Neural cell (in vitro differentiated cells): ENCODE measurements at regions not wholly inside any gene's neighbourhood (a gene's known extent, or its start where the extent isn't known, plus 50 kb on each side); places are given as distances from the start of the nearest gene placed in this dataset.

Experiments
- H2AFZ ChIP-seq: fragments of 200-600, 300-800 bp; sonication (generic), shearing (Covaris generic); 2 replicates; pipeline ENCODE4 v1.6.0; 2014; ENCODE audit warnings: low read depth, mild to moderate bottlenecking, antibody characterized with exemption, low read length, moderate library complexity
- H3F3A ChIP-seq: fragments of 200-600 bp; shearing (Covaris generic); 2 replicates; pipeline ENCODE4 v1.6.1; 2016; ENCODE audit warnings: mild to moderate bottlenecking, moderate library complexity, mixed read lengths, antibody characterized with exemption, low read length; ENCODE audit not compliant: insufficient read depth, poor library complexity, severe bottlenecking
- H3K27ac ChIP-seq: fragments of 200-600, 300-800 bp; sonication (generic), shearing (Covaris generic); 2 replicates; pipeline ENCODE4 v1.5.1; 2014; ENCODE audit warnings: mild to moderate bottlenecking, low read length, moderate library complexity
- H3K27me3 ChIP-seq: fragments of 300-800, 200-600 bp; sonication (generic), shearing (Covaris generic); 2 replicates; pipeline ENCODE4 v1.6.0; 2014; ENCODE audit warnings: mild to moderate bottlenecking, low read depth, low read length, moderate library complexity; ENCODE audit not compliant: insufficient read depth
- H3K36me3 ChIP-seq: fragments of 300-800, 200-600 bp; sonication (generic), shearing (Covaris generic); 2 replicates; pipeline ENCODE4 v1.5.1; 2014; ENCODE audit warnings: mild to moderate bottlenecking, antibody characterized with exemption, low read length, moderate library complexity; ENCODE audit not compliant: insufficient read depth
- H3K4me2 ChIP-seq: fragments of 300-800, 200-600 bp; sonication (generic), shearing (Covaris generic); 2 replicates; pipeline ENCODE4 v1.6.0; 2014; ENCODE audit warnings: mild to moderate bottlenecking, low read length
- H3K4me3 ChIP-seq: fragments of 300-800, 200-600 bp; sonication (generic), shearing (Covaris generic); 2 replicates; pipeline ENCODE4 v1.5.1; 2014; ENCODE audit warnings: mild to moderate bottlenecking, low read length, moderate library complexity
- H3K79me2 ChIP-seq: fragments of 200-600 bp; shearing (Covaris generic); replicated peaks from 2 replicates; pipeline ENCODE4 v1.6.0; 2014; ENCODE audit warnings: mild to moderate bottlenecking, low read length, moderate library complexity; ENCODE audit not compliant: insufficient read depth
- H3K9ac ChIP-seq: fragments of 300-800, 200-600 bp; sonication (generic), shearing (Covaris generic); 2 replicates; pipeline ENCODE4 v1.6.1; 2016; ENCODE audit warnings: mild to moderate bottlenecking, low read length, mixed read lengths
- H3K9me2 ChIP-seq: fragments of 200-600 bp; shearing (Covaris generic); 2 replicates; pipeline ENCODE4 v1.6.1; 2016; ENCODE audit warnings: mild to moderate bottlenecking, low read length, mixed read lengths; ENCODE audit not compliant: insufficient read depth
- H3K9me3 ChIP-seq: fragments of 200-600, 300-800 bp; sonication (generic), shearing (Covaris generic); 2 replicates; pipeline ENCODE4 v1.6.1; 2016; ENCODE audit warnings: mild to moderate bottlenecking, mixed run types, low read length, moderate library complexity, mixed read lengths
- H4K20me1 ChIP-seq: fragments of 200-600 bp; shearing (Covaris generic); 2 replicates; pipeline ENCODE4 v1.6.1; 2016; ENCODE audit warnings: mild to moderate bottlenecking, mixed run types; ENCODE audit not compliant: insufficient read depth
- CTCF ChIP-seq: fragments of 450-650 bp; IDR thresholded peaks from 2 replicates; pipeline ENCODE4 v1.5.1; 2014; ENCODE audit warnings: antibody characterized with exemption, mild to moderate bottlenecking, moderate library complexity; ENCODE audit not compliant: poor library complexity, severe bottlenecking
- EP300 ChIP-seq: fragments of 450-650 bp; conservative IDR thresholded peaks from 2 replicates; pipeline ENCODE4 v1.6.1; 2014; ENCODE audit warnings: antibody characterized with exemption, mild to moderate bottlenecking, moderate library complexity; ENCODE audit not compliant: poor library complexity, severe bottlenecking
- EZH2 ChIP-seq: fragments of 200-600, 300-800 bp; shearing (Covaris generic), sonication (generic); IDR thresholded peaks from 2 replicates; pipeline ENCODE4 v1.6.1; 2014; ENCODE audit warnings: antibody characterized with exemption, low read length, borderline replicate concordance, mild to moderate bottlenecking; ENCODE audit not compliant: insufficient read depth, poor library complexity, severe bottlenecking
- MXI1 ChIP-seq: fragments of 450-650 bp; conservative IDR thresholded peaks from 2 replicates; pipeline ENCODE4 v1.6.1; 2014; ENCODE audit warnings: antibody characterized with exemption, mild to moderate bottlenecking; ENCODE audit not compliant: poor library complexity, severe bottlenecking
- POLR2AphosphoS5 ChIP-seq: IDR thresholded peaks from 2 replicates; pipeline ENCODE4 v1.6.1; 2012
- RAD21 ChIP-seq: fragments of 450-650 bp; conservative IDR thresholded peaks from 2 replicates; pipeline ENCODE4 v1.6.1; 2014; ENCODE audit warnings: antibody characterized with exemption, mild to moderate bottlenecking, moderate library complexity
- REST ChIP-seq: IDR thresholded peaks from 2 replicates; pipeline ENCODE4 v1.6.1; 2012; ENCODE audit warnings: borderline replicate concordance
- SMC3 ChIP-seq: fragments of 450-650 bp; conservative IDR thresholded peaks from 2 replicates; pipeline ENCODE4 v1.6.1; 2014; ENCODE audit warnings: antibody characterized with exemption, mild to moderate bottlenecking, moderate library complexity; ENCODE audit not compliant: poor library complexity
- TAF1 ChIP-seq: IDR thresholded peaks from 2 replicates; pipeline ENCODE4 v1.6.1; 2012; ENCODE audit warnings: low read depth

GRCh38 chr18:23316988-23317387, 136.1 kb upstream of the RIOK3 start:
- H3K27me3 ChIP-seq: no peaks in the 10 kb centered on the region
- no peaks in the 10 kb centered on the region for H4K20me1 ChIP-seq
- no peaks in the 10 kb centered on the region for H3K9me3 ChIP-seq
- H3K27ac ChIP-seq: no peak overlapping the region
- no peaks in the 10 kb centered on the region for H3K36me3 ChIP-seq
- no peak overlapping the region for H3K4me2 ChIP-seq
- H3F3A ChIP-seq: no peaks in the 10 kb centered on the region
- H3K9ac ChIP-seq: no peak overlapping the region
- TF ChIP-seq SMC3: no peak
- TF ChIP-seq POLR2AphosphoS5: no peak
- no peak for TF ChIP-seq MXI1
- TF ChIP-seq TAF1: no peak
- no peak for TF ChIP-seq EP300
- no peak for TF ChIP-seq CTCF
- no peak for TF ChIP-seq REST
- TF ChIP-seq EZH2: no peak
- TF ChIP-seq RAD21: no peak
- no peak overlapping the region for H3K4me3 ChIP-seq
- H2AFZ ChIP-seq: no peak overlapping the region
- H3K9me2 ChIP-seq: no peaks in the 10 kb centered on the region
- H3K79me2 ChIP-seq: no peaks in the 10 kb centered on the region

DNA sequence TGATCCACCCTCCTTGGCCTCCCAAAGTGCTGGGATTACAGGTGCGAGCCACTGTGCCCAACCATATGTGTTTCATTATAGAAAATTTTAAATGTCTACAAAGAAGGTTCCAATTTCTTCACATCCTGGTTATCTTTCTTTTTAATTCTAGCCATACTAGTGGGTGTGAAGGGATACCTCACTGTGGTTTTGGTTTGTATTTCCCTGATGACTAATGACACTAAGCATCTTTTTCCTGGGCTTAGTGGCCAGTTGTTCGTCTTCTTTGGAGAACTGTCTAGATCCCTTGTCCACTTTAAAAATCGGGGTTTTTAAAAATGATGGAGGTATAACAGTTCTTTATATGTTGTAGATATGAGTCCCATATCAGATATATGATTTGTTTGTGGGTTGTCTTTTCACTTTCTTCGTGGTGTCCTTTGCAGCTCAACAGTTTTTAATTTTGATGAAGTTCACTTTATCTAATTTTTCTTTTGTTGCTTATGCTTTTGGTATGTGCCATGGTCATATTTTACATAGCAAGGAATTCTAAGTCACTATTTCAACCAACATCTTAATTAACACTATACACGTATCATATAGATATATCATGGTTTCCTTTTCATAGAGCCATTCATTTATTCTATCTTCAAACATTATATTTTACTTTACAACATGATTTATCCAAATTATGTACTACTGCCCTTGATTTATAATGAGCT, 135.0 kb upstream of the RIOK3 start:
- no peak overlapping the region for H3K9ac ChIP-seq
- no peak overlapping the region for H3K4me2 ChIP-seq
- no peak overlapping the region for H2AFZ ChIP-seq
- H3K9me3 ChIP-seq: no peaks in the 10 kb centered on the region
- no peaks in the 10 kb centered on the region for H3K27me3 ChIP-seq
- no peaks in the 10 kb centered on the region for H3K9me2 ChIP-seq
- H3K4me3 ChIP-seq: no peak overlapping the region
- TF ChIP-seq REST: no peak
- TF ChIP-seq POLR2AphosphoS5: no peak
- no peak for TF ChIP-seq TAF1
- no peak for TF ChIP-seq RAD21
- TF ChIP-seq MXI1: no peak
- TF ChIP-seq CTCF: no peak
- no peak for TF ChIP-seq SMC3
- no peak for TF ChIP-seq EP300
- TF ChIP-seq EZH2: no peak
- H3K27ac ChIP-seq: no peak overlapping the region
- H3F3A ChIP-seq: no peaks in the 10 kb centered on the region
- H3K36me3 ChIP-seq: no peaks in the 10 kb centered on the region
- no peaks in the 10 kb centered on the region for H4K20me1 ChIP-seq
- H3K79me2 ChIP-seq: no peaks in the 10 kb centered on the region
